ENCODE measurements at regions not wholly inside any gene's neighbourhood (a gene's known extent, or its start where the extent isn't known, plus 50 kb on each side); places are given as distances from the start of the nearest gene placed in this dataset.

DNA sequence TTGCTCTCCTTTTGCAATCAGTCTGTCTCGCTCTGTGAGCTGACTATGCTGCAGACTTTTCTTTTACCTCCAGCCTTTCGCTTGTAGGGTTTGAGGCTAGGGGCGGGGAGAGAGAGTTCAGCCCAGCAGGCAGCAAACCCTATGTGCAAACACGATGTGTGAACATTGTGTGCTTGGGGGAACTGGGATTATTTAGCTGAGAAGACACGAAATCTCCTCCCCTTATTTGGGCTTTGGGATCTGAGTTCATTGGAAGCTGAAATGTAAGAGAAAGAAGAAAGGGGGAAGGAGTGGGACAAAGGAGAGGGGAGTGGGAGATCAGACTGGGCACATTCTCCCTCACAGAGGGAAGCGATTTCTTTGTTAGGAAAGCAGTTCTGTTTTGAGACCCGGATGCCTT, 189.6 kb upstream of the TNP1 start:
- TF ChIP-seq, protein P1, sequence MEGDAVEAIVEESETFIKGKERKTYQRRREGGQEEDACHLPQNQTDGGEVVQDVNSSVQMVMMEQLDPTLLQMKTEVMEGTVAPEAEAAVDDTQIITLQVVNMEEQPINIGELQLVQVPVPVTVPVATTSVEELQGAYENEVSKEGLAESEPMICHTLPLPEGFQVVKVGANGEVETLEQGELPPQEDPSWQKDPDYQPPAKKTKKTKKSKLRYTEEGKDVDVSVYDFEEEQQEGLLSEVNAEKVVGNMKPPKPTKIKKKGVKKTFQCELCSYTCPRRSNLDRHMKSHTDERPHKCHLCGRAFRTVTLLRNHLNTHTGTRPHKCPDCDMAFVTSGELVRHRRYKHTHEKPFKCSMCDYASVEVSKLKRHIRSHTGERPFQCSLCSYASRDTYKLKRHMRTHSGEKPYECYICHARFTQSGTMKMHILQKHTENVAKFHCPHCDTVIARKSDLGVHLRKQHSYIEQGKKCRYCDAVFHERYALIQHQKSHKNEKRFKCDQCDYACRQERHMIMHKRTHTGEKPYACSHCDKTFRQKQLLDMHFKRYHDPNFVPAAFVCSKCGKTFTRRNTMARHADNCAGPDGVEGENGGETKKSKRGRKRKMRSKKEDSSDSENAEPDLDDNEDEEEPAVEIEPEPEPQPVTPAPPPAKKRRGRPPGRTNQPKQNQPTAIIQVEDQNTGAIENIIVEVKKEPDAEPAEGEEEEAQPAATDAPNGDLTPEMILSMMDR (IDR thresholded peaks at IDR 0.05; ENCODE audit: borderline replicate concordance, extremely low read depth, low read length, poor library complexity, severe bottlenecking): no peak
- no peak for TF ChIP-seq EZH2 (IDR thresholded peaks at IDR 0.05; ENCODE audit: borderline replicate concordance, low read depth, low read length, severe bottlenecking)
